HG02943 (cell line): ENCODE measurements at regions not wholly inside any gene's neighbourhood (a gene's known extent, or its start where the extent isn't known, plus 50 kb on each side); places are given as distances from the start of the nearest gene placed in this dataset.
"Not testable (repeated sequence)": the region's sequence is repeated elsewhere in the genome, so short reads cannot be mapped to it uniquely, and the experiment has no call there.

Source experiments
- ATAC-seq: cut with Tn5 transposase; IDR thresholded peaks from one replicate; pipeline ENCODE4 v1.9.1; 2021; ENCODE audit warnings: mild to moderate bottlenecking, low read depth, moderate library complexity; ENCODE audit not compliant: unreplicated experiment

DNA sequence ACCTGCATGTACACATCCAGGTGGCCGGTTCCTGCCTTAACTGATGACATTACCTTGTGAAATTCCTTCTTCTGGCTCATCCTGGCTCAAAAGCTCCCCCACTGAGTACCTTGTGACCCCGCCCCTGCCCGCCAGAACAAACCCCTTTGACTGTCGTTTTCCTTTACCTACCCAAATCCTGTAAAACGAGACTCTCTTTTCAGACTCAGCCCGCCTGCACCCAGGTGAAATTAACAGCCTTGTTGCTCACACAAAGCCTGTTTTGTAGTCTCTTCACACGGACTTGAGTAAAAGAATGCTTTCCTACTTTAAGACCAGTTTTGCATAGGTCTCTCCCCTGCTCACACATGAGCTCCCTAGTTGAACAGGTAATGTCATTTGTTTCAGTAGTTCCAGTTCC, 667.4 kb upstream of the GBE1 start:
- not testable (repeated sequence) for ATAC-seq

DNA sequence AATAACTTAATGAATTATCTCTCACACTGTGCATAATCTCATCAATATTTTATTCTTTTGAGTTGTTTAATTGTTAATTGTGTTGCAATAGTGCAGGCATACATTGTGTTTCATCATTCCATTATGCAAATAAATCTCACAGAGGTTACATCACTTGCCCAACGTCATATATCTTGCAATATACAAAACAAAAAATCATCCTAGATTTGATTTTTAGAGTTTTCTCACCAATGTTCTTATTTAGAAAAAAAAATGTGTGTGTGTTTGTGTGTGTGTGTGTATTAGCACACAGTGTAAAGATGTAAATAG, 662.5 kb upstream of the GBE1 start:
- ATAC-seq = no peak

GRCh38 chr3:82423268-82424030, 662.0 kb upstream of the GBE1 start:
- ATAC-seq = no peak

- no peak for ATAC-seq
Observed at GRCh38 chr3:82416830-82417229, 655.4 kb upstream of the GBE1 start.

DNA sequence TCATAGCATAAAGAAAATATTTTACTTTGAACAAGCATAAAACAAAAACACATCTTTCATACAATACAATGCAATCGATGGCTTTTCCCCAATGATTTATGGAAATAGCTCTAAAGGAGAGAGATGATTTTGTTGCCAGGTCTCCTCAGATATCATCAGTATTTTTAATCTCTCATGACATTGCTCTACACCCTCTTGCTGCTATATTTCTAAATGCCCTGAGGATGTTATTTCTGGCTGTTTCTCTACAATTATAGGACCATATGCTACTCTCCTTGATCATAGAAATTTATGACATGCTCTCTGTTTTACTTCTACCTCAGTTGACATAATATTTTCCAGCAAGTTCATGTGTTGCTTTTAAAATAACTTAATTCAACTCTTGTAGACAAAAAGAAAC, 654.9 kb upstream of the GBE1 start:
- ATAC-seq = no peak

DNA sequence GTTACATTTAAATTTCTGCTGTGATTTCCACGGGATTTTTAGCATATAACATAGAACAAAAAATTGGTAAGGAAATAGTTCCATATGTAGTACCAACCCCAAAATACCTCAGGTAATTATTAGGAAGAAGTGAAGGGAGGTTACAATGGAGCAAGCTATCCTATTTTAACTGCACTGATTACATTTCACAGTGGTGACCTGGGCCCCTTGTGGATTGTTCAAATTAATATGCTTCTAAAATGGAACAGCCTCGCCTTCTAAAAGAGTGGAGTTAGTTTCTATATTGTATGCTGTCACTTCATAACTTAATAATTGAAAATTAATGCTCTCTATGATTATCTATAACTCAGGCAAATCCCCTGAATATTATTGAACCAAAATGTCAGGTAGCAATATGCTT, 651.7 kb upstream of the GBE1 start:
- no peak for ATAC-seq

DNA sequence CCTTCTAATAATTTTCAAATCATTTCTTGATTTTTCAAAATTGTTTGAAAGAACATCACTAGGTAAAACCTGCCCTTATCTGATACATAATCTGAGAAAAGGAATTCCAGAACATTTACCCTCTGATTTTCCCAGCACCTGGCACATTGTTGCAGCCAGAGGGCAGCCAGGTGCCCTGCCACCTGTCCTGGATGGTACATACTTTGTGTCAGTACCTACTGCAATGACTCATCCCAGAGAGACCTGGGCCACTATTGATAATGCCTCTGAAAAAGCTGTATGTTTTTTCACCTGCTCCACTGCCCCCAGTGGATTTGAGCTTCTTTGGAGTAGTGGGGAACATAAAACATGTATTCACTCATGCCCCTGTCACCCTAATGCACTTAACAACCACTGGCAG, 648.9 kb upstream of the GBE1 start:
- no peak for ATAC-seq

DNA sequence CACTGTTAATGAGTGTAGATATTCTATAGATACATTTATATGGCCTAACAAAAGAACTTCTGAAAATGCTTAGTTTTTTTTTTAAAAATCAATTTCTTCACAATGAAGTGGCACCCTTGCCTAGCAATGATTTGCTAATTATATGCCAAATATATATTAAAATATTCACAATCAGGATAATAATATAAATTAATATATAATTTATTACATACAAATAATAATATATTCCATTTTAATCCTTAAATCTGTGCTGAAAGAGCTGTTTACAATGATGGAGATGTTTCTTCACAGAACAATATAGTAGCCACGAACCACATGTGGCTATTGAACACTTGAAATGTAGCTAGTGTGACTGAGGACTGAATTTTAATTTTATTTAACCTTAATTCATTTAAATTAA, 648.4 kb upstream of the GBE1 start:
- ATAC-seq = no peak

DNA sequence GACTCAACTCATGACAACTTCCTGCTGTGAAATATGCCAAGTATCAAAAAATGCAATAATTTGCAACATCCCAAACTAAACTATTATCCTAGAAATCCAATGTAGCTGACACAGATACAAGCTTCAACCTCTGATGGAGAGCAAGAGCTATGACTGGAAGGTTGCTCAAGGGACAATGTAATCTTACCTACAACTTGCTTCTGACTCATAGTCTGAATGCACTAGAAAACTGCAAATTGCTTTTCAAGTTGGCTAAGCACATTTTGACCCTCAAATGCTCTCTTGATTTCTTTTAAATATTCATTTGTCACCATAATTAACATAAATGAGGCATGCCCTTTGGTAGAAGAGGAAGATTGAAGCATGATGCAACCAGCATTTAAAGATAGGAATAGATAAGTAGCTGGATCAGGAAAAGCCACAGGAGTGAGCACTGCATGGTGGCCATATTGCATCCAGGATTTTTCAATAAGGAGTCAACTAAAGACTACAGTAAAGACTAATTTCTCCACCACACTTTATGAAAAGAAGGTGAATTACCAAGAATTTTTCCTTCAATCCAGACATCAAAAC, 630.8 kb upstream of the GBE1 start:
- no peak for ATAC-seq

GRCh38 chr3:82390868-82391267, 629.4 kb upstream of the GBE1 start:
- ATAC-seq = no peak

- ATAC-seq = no peak
Observed at GRCh38 chr3:82386647-82387046, 625.2 kb upstream of the GBE1 start.

GRCh38 chr3:82384181-82384580, 622.7 kb upstream of the GBE1 start:
- no peak for ATAC-seq

DNA sequence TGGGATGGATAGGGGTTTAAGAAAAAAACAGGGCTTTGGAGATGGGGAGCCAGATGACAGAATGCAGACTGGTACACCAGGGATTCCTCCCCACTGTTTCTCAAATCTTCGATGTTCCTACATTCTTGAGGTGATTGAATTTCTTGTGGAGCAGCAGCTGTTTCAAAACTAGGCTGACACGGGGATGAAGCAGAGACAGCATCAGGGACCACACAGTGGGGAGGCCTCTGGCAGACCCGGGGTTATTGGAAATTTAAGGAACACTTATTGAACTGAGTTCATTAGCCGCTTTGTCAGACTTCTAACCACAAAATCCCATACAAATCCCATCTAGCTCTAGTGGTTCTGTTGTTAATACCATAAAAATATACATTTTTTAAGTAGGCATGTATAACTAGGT, 621.4 kb upstream of the GBE1 start:
- no peak for ATAC-seq

- ATAC-seq = no peak
Observed at GRCh38 chr3:82378392-82378791, 616.9 kb upstream of the GBE1 start.

- no peak for ATAC-seq
Observed at GRCh38 chr3:82376883-82377282, 615.4 kb upstream of the GBE1 start.

DNA sequence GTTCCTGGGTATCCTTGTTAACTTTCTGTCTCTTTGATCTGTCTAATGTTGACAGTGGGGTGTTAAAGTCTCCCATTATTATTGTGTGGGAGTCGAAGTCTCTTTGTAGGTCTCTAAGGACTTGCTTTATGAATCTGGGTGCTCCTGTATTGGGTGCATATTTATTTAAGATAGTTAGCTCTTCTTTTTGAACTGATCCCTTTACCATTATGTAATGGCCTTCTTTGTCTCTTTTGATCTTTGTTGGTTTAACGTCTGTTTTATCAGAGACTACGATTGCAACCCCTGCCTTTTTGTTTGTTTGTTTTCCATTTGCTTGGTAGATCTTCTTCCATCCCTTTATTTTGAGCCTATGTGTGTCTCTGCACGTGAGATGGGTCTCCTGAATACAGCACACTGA, 612.4 kb upstream of the GBE1 start:
- not testable (repeated sequence) for ATAC-seq

DNA sequence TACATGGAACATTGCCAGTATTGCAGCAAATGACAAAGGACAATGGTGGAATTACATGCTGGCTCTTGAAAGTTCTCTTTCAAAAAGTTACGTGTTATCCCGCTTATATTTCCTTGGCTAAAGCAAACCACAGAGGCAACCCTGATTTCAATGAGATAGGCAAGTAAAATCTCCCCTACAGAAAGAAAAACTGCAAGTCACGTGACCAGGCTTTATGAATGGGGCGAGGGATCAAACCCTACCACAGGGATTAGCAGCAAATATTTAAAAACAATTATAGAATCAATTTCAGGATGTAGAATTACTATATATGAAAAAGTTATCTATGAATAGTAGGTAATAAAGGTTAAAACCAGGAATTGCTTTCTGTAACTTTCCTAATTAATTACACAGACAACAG, 603.4 kb upstream of the GBE1 start:
- no peak for ATAC-seq

DNA sequence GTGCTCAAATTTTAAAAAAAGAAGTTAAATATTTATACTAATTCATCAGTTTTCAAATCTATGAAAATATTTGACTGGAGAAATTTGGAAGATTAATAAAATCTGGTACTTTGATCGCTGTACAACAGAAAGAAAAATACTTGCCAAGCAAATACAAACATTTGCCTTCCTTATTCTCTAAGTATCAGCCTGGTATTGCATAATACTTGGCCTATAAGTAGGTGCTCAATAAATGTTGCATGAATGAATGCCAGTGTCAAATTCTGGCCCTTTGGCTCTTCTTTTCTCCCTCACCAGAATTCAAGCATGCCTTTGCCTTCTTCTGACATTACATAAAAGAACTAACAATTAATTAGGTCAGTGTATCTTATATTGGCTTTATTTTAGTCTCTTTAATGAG, 601.7 kb upstream of the GBE1 start:
- no peak for ATAC-seq

- ATAC-seq = no peak
Observed at GRCh38 chr3:82355228-82355627, 593.8 kb upstream of the GBE1 start.

DNA sequence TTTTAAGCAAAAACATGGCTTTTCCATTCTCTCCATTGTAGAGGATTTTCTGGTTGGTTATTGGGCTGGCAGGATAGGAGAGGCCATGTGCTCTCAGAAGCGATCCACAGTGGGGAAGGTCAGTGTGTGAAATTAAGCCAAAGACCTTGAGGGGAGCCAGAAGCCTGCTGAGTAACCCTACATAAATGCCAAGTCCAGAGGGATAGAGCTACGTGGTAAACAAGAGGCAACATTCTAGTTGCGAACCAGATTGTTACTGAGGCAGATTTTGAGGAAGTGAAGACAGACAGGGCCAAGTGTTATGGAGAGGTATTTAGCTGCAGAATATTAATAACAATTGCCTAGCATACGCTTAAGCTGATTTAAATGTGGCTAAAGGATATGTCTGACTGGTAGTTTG, 592.8 kb upstream of the GBE1 start:
- ATAC-seq = no peak

- ATAC-seq = no peak
Observed at GRCh38 chr3:82353306-82354171, 592.1 kb upstream of the GBE1 start.

DNA sequence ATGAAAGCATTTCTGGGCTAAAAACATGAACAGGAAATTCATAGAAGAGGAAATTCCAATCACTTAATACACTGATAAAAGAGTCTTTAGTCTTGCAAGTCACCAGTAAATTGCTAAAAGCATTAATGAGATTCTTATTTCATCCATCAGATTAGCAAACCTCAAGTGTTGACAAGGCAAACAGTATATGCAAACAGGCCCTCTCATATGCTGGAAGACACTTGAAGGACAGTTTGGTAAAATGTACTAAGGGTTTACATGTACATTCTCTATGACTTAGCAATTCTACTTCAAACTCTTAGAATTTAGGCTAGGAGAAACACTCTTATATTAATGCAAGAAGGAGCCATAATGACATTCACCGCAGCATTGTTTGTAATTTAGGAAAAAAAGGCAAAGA, 586.1 kb upstream of the GBE1 start:
- no peak for ATAC-seq
